ENCODE measurements at regions not wholly inside any gene's neighbourhood (a gene's known extent, or its start where the extent isn't known, plus 50 kb on each side); places are given as distances from the start of the nearest gene placed in this dataset.

GRCh38 chr5:52378237-52378636 is 409.5 kb upstream of the ITGA1 start:
- Histone ChIP-seq H3K36me3 (ENCODE audit: low read depth, low read length) (no peaks in the 10 kb centered on the region), H3K4me3 (ENCODE audit: low read length) (no peak overlapping the region), H3K9ac (ENCODE audit: low read length) (no peak overlapping the region), H3K4me1 (ENCODE audit: insufficient read depth, low read length) (no peaks in the 10 kb centered on the region), H4K20me1 (ENCODE audit: low read length) (no peaks in the 10 kb centered on the region), H3K27me3 (ENCODE audit: low read length) (no peaks in the 10 kb centered on the region), H3K79me2 (ENCODE audit: low read length) (no peaks in the 10 kb centered on the region), H3K27ac (ENCODE audit: low read length) (no peak overlapping the region), H3K9me3 (ENCODE audit: low read length) (no peaks in the 10 kb centered on the region), H2AFZ (ENCODE audit: low read length) (no peak overlapping the region), H3F3A (ENCODE audit: low read length, unreplicated experiment) (no peaks in the 10 kb centered on the region), H3K9me2 (replicated peaks; ENCODE audit: low read length) (no peaks in the 10 kb centered on the region), H3K4me2 (ENCODE audit: low read length) (no peak overlapping the region)
- ChIA-PET CTCF (no interaction called here), POLR2A (ENCODE audit: unreplicated experiment) (no interaction called here)
- intact Hi-C loops (cut with micrococcal nuclease): no loop called here
- TF ChIP-seq EZH2 (IDR thresholded peaks at IDR 0.05; ENCODE audit: low read length, unreplicated experiment) (no peak), CTCF (conservative IDR thresholded peaks at IDR 0.05; ENCODE audit: low read depth, low read length) (no peak), EZH2phosphoT487 (IDR thresholded peaks at IDR 0.05; ENCODE audit: borderline replicate concordance, low read length) (no peak)
- DNase-seq (no peak), ATAC-seq (no peak)
- no TSS peak for BruUV-seq (replicated peaks)

DNA sequence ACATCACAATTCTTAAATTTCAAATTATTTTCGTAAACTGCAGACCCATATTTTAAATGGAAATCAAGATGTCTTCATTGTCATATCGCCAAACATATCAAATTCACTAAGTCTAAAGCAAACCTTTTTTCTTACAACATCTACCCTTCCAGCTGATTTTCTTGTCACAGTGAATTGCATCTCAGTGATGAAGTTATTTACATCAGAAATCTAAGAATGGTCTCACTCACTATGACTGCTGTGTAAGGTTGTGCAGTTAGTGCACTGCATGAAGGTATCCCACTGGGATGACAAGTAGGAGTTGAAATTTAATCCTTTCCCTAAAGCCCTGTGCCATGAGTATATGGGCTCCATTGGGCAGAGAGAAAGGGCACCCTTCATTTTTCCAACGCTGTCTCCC is 399.4 kb upstream of the ITGA1 start:
- Histone ChIP-seq H3K4me1 (ENCODE audit: insufficient read depth, low read length) (no peaks in the 10 kb centered on the region), H3F3A (ENCODE audit: low read length, unreplicated experiment) (no peaks in the 10 kb centered on the region), H2AFZ (ENCODE audit: low read length) (no peak overlapping the region), H3K9me3 (ENCODE audit: low read length) (no peaks in the 10 kb centered on the region), H3K79me2 (ENCODE audit: low read length) (no peaks in the 10 kb centered on the region), H3K4me2 (ENCODE audit: low read length) (no peak overlapping the region), H3K9ac (ENCODE audit: low read length) (no peak overlapping the region), H3K27me3 (ENCODE audit: low read length) (0 out of 2 replicates have a peak, but pooled peaks cover 6% of the 10 kb centered on the region), H3K27ac (ENCODE audit: low read length) (no peak overlapping the region), H4K20me1 (ENCODE audit: low read length) (no peaks in the 10 kb centered on the region), H3K36me3 (ENCODE audit: low read depth, low read length) (no peaks in the 10 kb centered on the region), H3K4me3 (ENCODE audit: low read length) (no peak overlapping the region), H3K9me2 (replicated peaks; ENCODE audit: low read length) (no peaks in the 10 kb centered on the region)
- DNase-seq (no peak), ATAC-seq (no peak)
- no TSS peak for BruUV-seq (replicated peaks)
- intact Hi-C loops (cut with micrococcal nuclease): no loop called here
- TF ChIP-seq EZH2 (IDR thresholded peaks at IDR 0.05; ENCODE audit: low read length, unreplicated experiment) (no peak), CTCF (conservative IDR thresholded peaks at IDR 0.05; ENCODE audit: low read depth, low read length) (no peak), EZH2phosphoT487 (IDR thresholded peaks at IDR 0.05; ENCODE audit: borderline replicate concordance, low read length) (no peak)
- POLR2A ChIA-PET (ENCODE audit: unreplicated experiment): no interaction called here
- CTCF ChIA-PET: no interaction called here

DNA sequence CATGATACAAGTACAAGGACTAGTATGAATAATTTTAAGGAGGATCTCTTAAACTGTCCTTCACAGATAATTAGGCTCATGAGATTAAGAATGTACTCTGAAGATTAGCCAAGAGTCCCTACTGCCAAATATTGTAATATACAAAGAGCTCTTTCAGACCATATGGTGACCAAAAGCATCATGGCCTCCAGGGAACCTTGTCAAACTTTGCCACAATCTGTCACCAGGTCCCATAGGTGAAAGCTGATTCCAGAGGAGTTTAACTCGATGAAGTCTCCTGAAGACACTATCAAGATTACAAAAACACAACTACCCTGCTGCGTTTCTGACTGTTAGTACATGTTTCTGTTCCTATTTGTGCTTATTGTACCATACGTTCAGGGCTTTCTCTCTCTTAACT is 395.4 kb upstream of the ITGA1 start:
- ATAC-seq: no peak
- ChIA-PET CTCF (no interaction called here), POLR2A (ENCODE audit: unreplicated experiment) (no interaction called here)
- no peak overlapping the region for H3K4me3 ChIP-seq (ENCODE audit: low read length)
- no peak overlapping the region for H3K27ac ChIP-seq (ENCODE audit: low read length)
- BruUV-seq (replicated peaks): no TSS peak
- H3K9me2 ChIP-seq (replicated peaks; ENCODE audit: low read length): no peaks in the 10 kb centered on the region
- TF ChIP-seq EZH2phosphoT487 (IDR thresholded peaks at IDR 0.05; ENCODE audit: borderline replicate concordance, low read length): no peak
- no peak for TF ChIP-seq CTCF (conservative IDR thresholded peaks at IDR 0.05; ENCODE audit: low read depth, low read length)
- no peak for TF ChIP-seq EZH2 (IDR thresholded peaks at IDR 0.05; ENCODE audit: low read length, unreplicated experiment)
- H3K4me2 ChIP-seq (ENCODE audit: low read length): no peak overlapping the region
- no peak overlapping the region for H3K9ac ChIP-seq (ENCODE audit: low read length)
- no peaks in the 10 kb centered on the region for H4K20me1 ChIP-seq (ENCODE audit: low read length)
- no peaks in the 10 kb centered on the region for H3K27me3 ChIP-seq (ENCODE audit: low read length)
- H3K36me3 ChIP-seq (ENCODE audit: low read depth, low read length): no peaks in the 10 kb centered on the region
- no peak for DNase-seq
- intact Hi-C loops (cut with micrococcal nuclease): no loop called here
- H3K4me1 ChIP-seq (ENCODE audit: insufficient read depth, low read length): no peaks in the 10 kb centered on the region
- H3K79me2 ChIP-seq (ENCODE audit: low read length): no peaks in the 10 kb centered on the region
- no peaks in the 10 kb centered on the region for H3F3A ChIP-seq (ENCODE audit: low read length, unreplicated experiment)
- H3K9me3 ChIP-seq (ENCODE audit: low read length): no peaks in the 10 kb centered on the region
- no peak overlapping the region for H2AFZ ChIP-seq (ENCODE audit: low read length)

All from PC-3 (cell line).